ENCODE measurements at regions not wholly inside any gene's neighbourhood (a gene's known extent, or its start where the extent isn't known, plus 50 kb on each side); places are given as distances from the start of the nearest gene placed in this dataset.
"Not testable (repeated sequence)": the region's sequence is repeated elsewhere in the genome, so short reads cannot be mapped to it uniquely, and the experiment has no call there.

GRCh38 chr12:89289720-89290119 is 62.6 kb downstream of the DUSP6 start:
- DNase-seq, result no peak

- DNase-seq, result no peak
Measured at GRCh38 chr12:89288959-89289358, 63.3 kb downstream of the DUSP6 start.

GRCh38 chr12:89286501-89286900 is 65.8 kb downstream of the DUSP6 start:
- DNase-seq, result no peak

GRCh38 chr12:89281539-89281867 is 70.8 kb downstream of the DUSP6 start:
- DNase-seq, result no peak

GRCh38 chr12:89280833-89281538 is 71.3 kb downstream of the DUSP6 start:
- DNase-seq, result no peak

GRCh38 chr12:89279499-89279898 is 72.8 kb downstream of the DUSP6 start:
- DNase-seq, result no peak

- DNase-seq, result no peak
Measured at GRCh38 chr12:89278862-89279261, 73.4 kb downstream of the DUSP6 start.

- DNase-seq, result no peak
Measured at GRCh38 chr12:89278169-89278568, 74.1 kb downstream of the DUSP6 start.

- DNase-seq, result no peak
Measured at GRCh38 chr12:89276860-89277259, 75.4 kb downstream of the DUSP6 start.

- DNase-seq, result no peak
Measured at GRCh38 chr12:89273525-89273924, 78.8 kb downstream of the DUSP6 start.

- no peak for DNase-seq
Measured at GRCh38 chr12:89270548-89270947, 81.8 kb downstream of the DUSP6 start.

- DNase-seq, result no peak
Measured at GRCh38 chr12:89269174-89269573, 83.1 kb downstream of the DUSP6 start.

- no peak for DNase-seq
Measured at GRCh38 chr12:89267404-89267803, 84.9 kb downstream of the DUSP6 start.

GRCh38 chr12:89266574-89267188 is 85.6 kb downstream of the DUSP6 start:
- not testable (repeated sequence) for DNase-seq

GRCh38 chr12:89264837-89265236 is 87.5 kb downstream of the DUSP6 start:
- no peak for DNase-seq

- DNase-seq, result no peak
Measured at GRCh38 chr12:89263900-89264299, 88.4 kb downstream of the DUSP6 start.

- peak; percentile 81 for DNase-seq
Measured at GRCh38 chr12:89262855-89263552, 89.3 kb downstream of the DUSP6 start.

GRCh38 chr12:89261982-89262381 is 90.3 kb downstream of the DUSP6 start:
- DNase-seq, result no peak

GRCh38 chr12:89260841-89261637 is 91.3 kb downstream of the DUSP6 start:
- DNase-seq, result no peak

GRCh38 chr12:89259821-89260220 is 92.5 kb downstream of the DUSP6 start:
- DNase-seq, result no peak

GRCh38 chr12:89258240-89258969 is 93.9 kb downstream of the DUSP6 start:
- no peak for DNase-seq

GRCh38 chr12:89257340-89257739 is 95.0 kb downstream of the DUSP6 start:
- no peak for DNase-seq

- no peak for DNase-seq
Measured at GRCh38 chr12:89256060-89256459, 96.2 kb downstream of the DUSP6 start.

Data from NCI-H2171 treated with DMSO at 0.1 percent for 48 hours (cell line).